NCI-H526 treated with DMSO at 0.1 percent for 48 hours (cell line): ENCODE measurements at regions not wholly inside any gene's neighbourhood (a gene's known extent, or its start where the extent isn't known, plus 50 kb on each side); places are given as distances from the start of the nearest gene placed in this dataset.
"Not testable (repeated sequence)": the region's sequence is repeated elsewhere in the genome, so short reads cannot be mapped to it uniquely, and the experiment has no call there.

Experiments used
- DNase-seq: peaks from one replicate; lab custom pipeline; 2025; lab: John Stamatoyannopoulos, UW

- peak; percentile 7 for DNase-seq
These were observed 65.6 kb upstream of the CLEC6A start for GRCh38 chr12:8390001-8390777.

- DNase-seq = peak; percentile 7
These were observed 59.3 kb upstream of the CLEC6A start for GRCh38 chr12:8396225-8397071.

GRCh38 chr12:8397378-8397777 lies 58.4 kb upstream of the CLEC6A start:
- DNase-seq = not testable (repeated sequence)

GRCh38 chr12:8399496-8400034 lies 56.2 kb upstream of the CLEC6A start:
- not testable (repeated sequence) for DNase-seq

GRCh38 chr12:8403834-8404233 lies 51.9 kb upstream of the CLEC6A start:
- not testable (repeated sequence) for DNase-seq

- not testable (repeated sequence) for DNase-seq
These were observed 51.4 kb upstream of the CLEC6A start for GRCh38 chr12:8404341-8404740.
